Endothelial cell of umbilical vein (primary cell): ENCODE measurements at regions not wholly inside any gene's neighbourhood (a gene's known extent, or its start where the extent isn't known, plus 50 kb on each side); places are given as distances from the start of the nearest gene placed in this dataset.

Source experiments
- CTCF ChIP-seq, 2 donors: IDR thresholded peaks; 1 replicate in 1 of 2; 2 replicates in 1 of 2; pipeline ENCODE4 v1.5.1; 2011; ENCODE audit warnings: low read length in 2 of 2, mild to moderate bottlenecking in 2 of 2, moderate library complexity in 2 of 2, control low read depth in 1 of 2, inconsistent platforms in 1 of 2, low read depth in 1 of 2; ENCODE audit not compliant: insufficient read depth in 1 of 2; ENCODE audit errors: extremely low read depth in 1 of 2
- EZH2 ChIP-seq: IDR thresholded peaks from 2 replicates; pipeline ENCODE4 v1.6.1; 2012; ENCODE audit warnings: borderline replicate concordance, low read depth, mild to moderate bottlenecking, moderate library complexity, low read length, inconsistent platforms; ENCODE audit not compliant: severe bottlenecking
- MYC ChIP-seq: IDR thresholded peaks from one replicate; pipeline ENCODE4 v1.6.1; 2011; ENCODE audit warnings: mild to moderate bottlenecking, low read depth, low read length
- POLR2A ChIP-seq: IDR thresholded peaks from 2 replicates; pipeline ENCODE4 v1.6.1; 2012; ENCODE audit warnings: low read depth, mild to moderate bottlenecking, control low read depth, low read length
- POLR2AphosphoS5 ChIP-seq: IDR thresholded peaks from 2 replicates; pipeline ENCODE4 v1.6.1; 2012; ENCODE audit warnings: low read depth, mild to moderate bottlenecking, control low read depth, low read length, moderate library complexity; ENCODE audit not compliant: insufficient read depth

GRCh38 chr4:62560858-62561257, 1360.7 kb downstream of the ADGRL3 start:
- TF ChIP-seq POLR2A = no peak
- no peak for TF ChIP-seq POLR2AphosphoS5
- no peak for TF ChIP-seq CTCF (IDR thresholded peaks at IDR 0.05; ENCODE audit: extremely low read depth in 1 of 2, insufficient read depth in 1 of 2, low read depth in 1 of 2, low read length in 2 of 2)
- no peak for TF ChIP-seq EZH2
- no peak for TF ChIP-seq MYC
